NCI-H1048 (cell line): ENCODE measurements at regions not wholly inside any gene's neighbourhood (a gene's known extent, or its start where the extent isn't known, plus 50 kb on each side); places are given as distances from the start of the nearest gene placed in this dataset.

Experiments used
- DNase-seq: peaks from one replicate; lab custom pipeline; 2025; lab: John Stamatoyannopoulos, UW

DNA sequence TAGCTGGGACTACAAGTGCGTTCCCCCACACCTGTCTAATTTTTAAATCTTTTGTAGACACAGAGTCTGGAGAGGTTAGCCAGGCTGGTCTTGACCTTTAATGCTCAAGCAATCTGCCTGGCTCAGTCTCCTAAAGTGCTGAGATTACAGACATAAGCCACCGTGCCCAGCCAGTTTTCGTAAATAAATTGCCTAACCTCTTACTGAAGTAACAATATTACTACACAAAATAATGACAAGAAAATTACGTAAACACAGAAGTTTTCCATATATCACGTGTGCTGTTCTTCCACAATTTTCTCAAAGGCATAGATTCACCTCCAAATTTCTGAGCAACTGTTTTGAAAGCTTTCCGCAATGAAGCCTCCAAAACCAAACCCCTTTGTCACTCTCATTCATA lies 58.1 kb upstream of the PROK2 start:
- DNase-seq, result no peak

DNA sequence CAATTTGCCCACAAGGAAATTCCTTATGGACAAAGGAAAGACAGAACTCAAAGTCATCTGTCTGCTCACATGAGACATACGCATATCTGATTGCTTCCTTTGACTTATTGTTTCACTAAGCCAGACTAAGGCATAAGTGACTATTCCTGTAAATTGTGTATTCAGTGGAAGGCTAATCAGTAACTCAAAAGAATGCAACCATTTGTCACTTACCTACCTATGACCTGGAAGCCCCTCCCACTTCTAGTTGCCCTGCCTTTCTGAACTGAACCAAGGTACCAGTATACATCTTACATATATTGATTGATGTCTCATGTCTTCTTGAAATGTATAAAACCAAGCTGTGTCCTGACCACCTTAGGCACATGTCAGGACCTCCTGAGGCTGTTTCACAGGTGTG lies 53.5 kb upstream of the PROK2 start:
- DNase-seq, result no peak
